SK-N-SH (cell line): ENCODE measurements at regions not wholly inside any gene's neighbourhood (a gene's known extent, or its start where the extent isn't known, plus 50 kb on each side); places are given as distances from the start of the nearest gene placed in this dataset.

Experiments
- CTCF ChIA-PET: fragments of 300-600, 350-600 bp; formaldehyde crosslinking; extraction: SDS; loops from one replicate; lab custom pipeline; 2021; lab: Yijun Ruan, JAX
- POLR2A ChIA-PET: fragments of 350-600 bp; sonication (Branson Sonifier 250); formaldehyde crosslinking; extraction: SDS; loops from one replicate; lab custom pipeline; 2020; ENCODE audit warnings: antibody characterized with exemption, inconsistent platforms; lab: Yijun Ruan, JAX
- DNase-seq: peaks from one replicate; pipeline ENCODE4 v3.0.0; 2012
- H2AFZ ChIP-seq: fragments of 200-600 bp; sonication (generic); 2 replicates; pipeline ENCODE4 v1.8.1; 2016; ENCODE audit warnings: antibody characterized with exemption, mild to moderate bottlenecking, low read depth
- H3F3A ChIP-seq: fragments of 200-600 bp; sonication (generic); replicated peaks from 2 replicates; pipeline ENCODE3; 2016; ENCODE audit warnings: antibody characterized with exemption, mild to moderate bottlenecking; ENCODE audit not compliant: insufficient read depth
- H3K27ac ChIP-seq, 2 experiments: fragments of 200-500 bp in 1 of 2; fragments of 200-600 bp in 1 of 2; sonication (Bioruptor generic) in 1 of 2; sonication (generic), shearing (Covaris generic) in 1 of 2; 2 replicates each; pipeline versions ENCODE4 v1.5.1 to v1.6.1; 2014 to 2016; ENCODE audit warnings: low read depth in 2 of 2, inconsistent platforms in 1 of 2, low read length in 1 of 2, mild to moderate bottlenecking in 1 of 2, mixed read lengths in 1 of 2
- H3K27me3 ChIP-seq: fragments of 200-600 bp; sonication (generic), shearing (Covaris generic); 2 replicates; pipeline ENCODE4 v1.6.1; 2016; ENCODE audit warnings: mixed run types; ENCODE audit not compliant: insufficient read depth
- H3K36me3 ChIP-seq, 2 experiments: fragments of 200-500 bp in 1 of 2; fragments of 200-600 bp in 1 of 2; sonication (Bioruptor generic) in 1 of 2; sonication (generic) in 1 of 2; replicated peaks in 1 of 2; 2 replicates each; pipeline versions ENCODE3 to v1.5.1; 2014 to 2016; ENCODE audit warnings: low read length in 1 of 2, mild to moderate bottlenecking in 1 of 2; ENCODE audit not compliant: insufficient read depth in 2 of 2, control insufficient read depth in 1 of 2
- H3K4me1 ChIP-seq, 2 experiments: fragments of 200-500 bp in 1 of 2; fragments of 200-600 bp in 1 of 2; sonication (Bioruptor generic) in 1 of 2; sonication (generic), shearing (Covaris generic) in 1 of 2; 2 replicates each; pipeline versions ENCODE4 v1.5.1 to v1.6.1; 2014 to 2016; ENCODE audit warnings: low read depth in 1 of 2, low read length in 1 of 2, mixed run types in 1 of 2; ENCODE audit not compliant: insufficient read depth in 2 of 2, control insufficient read depth in 1 of 2
- H3K4me2 ChIP-seq: fragments of 200-600 bp; sonication (generic), shearing (Covaris generic); 2 replicates; pipeline ENCODE4 v1.6.1; 2017; ENCODE audit warnings: mixed run types
- H3K4me3 ChIP-seq, 2 experiments: fragments of 200-500 bp in 1 of 2; fragments of 200-600 bp in 1 of 2; sonication (Bioruptor generic) in 1 of 2; sonication (generic), shearing (Covaris generic) in 1 of 2; 2 replicates each; pipeline versions ENCODE4 v1.5.1 to v1.8.1; 2014 to 2016; ENCODE audit warnings: low read depth in 2 of 2, inconsistent platforms in 1 of 2, low read length in 1 of 2, mild to moderate bottlenecking in 1 of 2, mixed read lengths in 1 of 2, moderate library complexity in 1 of 2
- H3K79me2 ChIP-seq: fragments of 200-600 bp; sonication (generic); 2 replicates; pipeline ENCODE4 v1.8.1; 2017; ENCODE audit warnings: mild to moderate bottlenecking; ENCODE audit not compliant: insufficient read depth
- H3K9ac ChIP-seq: fragments of 200-600 bp; sonication (generic); 2 replicates; pipeline ENCODE4 v1.6.1; 2017; ENCODE audit warnings: mixed run types
- H3K9me2 ChIP-seq: fragments of 200-600 bp; sonication (generic); 2 replicates; pipeline ENCODE4 v1.6.1; 2017; ENCODE audit warnings: mixed run types
- H3K9me3 ChIP-seq: fragments of 200-600 bp; sonication (generic); 2 replicates; pipeline ENCODE4 v1.6.1; 2017; ENCODE audit warnings: mixed run types, mild to moderate bottlenecking, moderate library complexity
- H4K20me1 ChIP-seq: fragments of 200-600 bp; sonication (generic); 2 replicates; pipeline ENCODE4 v1.6.1; 2017; ENCODE audit warnings: mild to moderate bottlenecking, mixed run types; ENCODE audit not compliant: insufficient read depth
- CTCF ChIP-seq: fragments of 200-600 bp; sonication (generic); IDR thresholded peaks from 2 replicates; pipeline ENCODE4 v1.6.1; 2017; ENCODE audit warnings: antibody characterized with exemption, mild to moderate bottlenecking, moderate library complexity
- ELF1 ChIP-seq: IDR thresholded peaks from 2 replicates; pipeline ENCODE4 v1.4.0; 2012
- EZH2phosphoT487 ChIP-seq: fragments of 200-600 bp; sonication (generic); IDR thresholded peaks from 2 replicates; pipeline ENCODE4 v1.6.1; 2017; ENCODE audit warnings: low read depth, mixed run types, mild to moderate bottlenecking, antibody characterized with exemption, moderate library complexity, borderline replicate concordance
- IRF3 ChIP-seq: fragments of 150-350 bp; IDR thresholded peaks from 2 replicates; pipeline ENCODE4 v1.6.1; 2016; ENCODE audit warnings: mild to moderate bottlenecking, low read depth, low read length
- JUND ChIP-seq: IDR thresholded peaks from 2 replicates; pipeline ENCODE4 v1.4.0; 2012
- MAX ChIP-seq: IDR thresholded peaks from 2 replicates; pipeline ENCODE4 v1.4.0; 2012; ENCODE audit warnings: low read depth
- MEF2A ChIP-seq: IDR thresholded peaks from 2 replicates; pipeline ENCODE4 v1.4.0; 2012; ENCODE audit warnings: low read depth, borderline replicate concordance
- MXI1 ChIP-seq: IDR thresholded peaks from 2 replicates; pipeline ENCODE4 v1.6.1; 2012; ENCODE audit warnings: mild to moderate bottlenecking, low read depth, low read length, improper control_type of control experiment
- NFIC ChIP-seq: IDR thresholded peaks from 2 replicates; pipeline ENCODE4 v1.4.0; 2012; ENCODE audit warnings: borderline replicate concordance
- NRF1 ChIP-seq: IDR thresholded peaks from 2 replicates; pipeline ENCODE4 v1.6.1; 2012; ENCODE audit warnings: low read depth, mild to moderate bottlenecking, low read length
- PBX3 ChIP-seq: IDR thresholded peaks from 2 replicates; pipeline ENCODE4; 2012
- REST ChIP-seq: IDR thresholded peaks from 2 replicates; pipeline ENCODE4 v1.6.1; 2012; ENCODE audit warnings: mild to moderate bottlenecking, low read depth, low read length, moderate library complexity
- RFX5 ChIP-seq: IDR thresholded peaks from 2 replicates; pipeline ENCODE4 v1.6.1; 2012; ENCODE audit warnings: mild to moderate bottlenecking, improper control_type of control experiment, low read length
- RXRA ChIP-seq: IDR thresholded peaks from 2 replicates; pipeline ENCODE4 v1.4.0; 2012; ENCODE audit warnings: low read depth, mild to moderate bottlenecking, borderline replicate concordance
- SIN3A ChIP-seq: IDR thresholded peaks from 2 replicates; pipeline ENCODE4 v1.6.1; 2012; ENCODE audit warnings: low read depth, mild to moderate bottlenecking, low read length, moderate library complexity, borderline replicate concordance
- SMC3 ChIP-seq: IDR thresholded peaks from 2 replicates; pipeline ENCODE4 v1.6.1; 2012; ENCODE audit warnings: low read depth, low read length, improper control_type of control experiment
- TAF1 ChIP-seq: IDR thresholded peaks from 2 replicates; pipeline ENCODE4 v1.6.1; 2012; ENCODE audit warnings: low read depth, mild to moderate bottlenecking, low read length, moderate library complexity, borderline replicate concordance
- TCF12 ChIP-seq: IDR thresholded peaks from 2 replicates; pipeline ENCODE4 v1.4.0; 2012
- TEAD4 ChIP-seq: IDR thresholded peaks from 2 replicates; pipeline ENCODE4 v1.4.0; 2012; ENCODE audit warnings: mild to moderate bottlenecking, borderline replicate concordance; ENCODE audit not compliant: insufficient read depth
- USF2 ChIP-seq: fragments of 150-350 bp; IDR thresholded peaks from 2 replicates; pipeline ENCODE4 v1.6.1; 2017; ENCODE audit warnings: antibody characterized with exemption, low read length, low read depth, borderline replicate concordance
- WGBS: methylation state at CpG from one replicate; pipeline ENCODE4 v1.1.6; 2017; ENCODE audit warnings: low lambda C conversion rate; 5-methylcytosine and 5-hydroxymethylcytosine counted together

GRCh38 chr19:23531976-23532375 lies 136.7 kb upstream of the ZNF91 start (continued):
- no peak for TF ChIP-seq USF2
- TF ChIP-seq, all 33 proteins: peak for 0

GRCh38 chr19:23531231-23531790 lies 136.0 kb upstream of the ZNF91 start:
- TF ChIP-seq SMC3 (no peak), MXI1 (no peak), TAF1 (no peak), CTCF (no peak), IRF3 (no peak), RXRA (no peak), REST (no peak), ELF1 (no peak), EZH2phosphoT487 (no peak), RFX5 (no peak), SIN3A (no peak), NFIC (no peak), NRF1 (no peak), PBX3 (no peak), TEAD4 (no peak), TCF12 (no peak), MAX (no peak), JUND (no peak), MEF2A (no peak)
- no peak for DNase-seq
- H3K4me3 ChIP-seq: no peak overlapping the region
- H3K27me3 ChIP-seq: no peaks in the 10 kb centered on the region
- no peak overlapping the region for H2AFZ ChIP-seq
- H3K4me1 ChIP-seq: no peaks in the 10 kb centered on the region
- H3K4me2 ChIP-seq: no peak overlapping the region
- ChIA-PET CTCF (no interaction called here), POLR2A (no interaction called here)
- H3K79me2 ChIP-seq: no peaks in the 10 kb centered on the region
- H3K36me3 ChIP-seq: no peaks in the 10 kb centered on the region
- H3K9ac ChIP-seq: no peak overlapping the region
- no peaks in the 10 kb centered on the region for H3F3A ChIP-seq
- H4K20me1 ChIP-seq: no peaks in the 10 kb centered on the region
- H3K9me3 ChIP-seq: no peaks in the 10 kb centered on the region
- no peak overlapping the region for H3K27ac ChIP-seq
- H3K9me2 ChIP-seq: no peaks in the 10 kb centered on the region
- WGBS: 2% methylated on average over 2 of the region's 2 CpGs
